ENCODE measurements at regions not wholly inside any gene's neighbourhood (a gene's known extent, or its start where the extent isn't known, plus 50 kb on each side); places are given as distances from the start of the nearest gene placed in this dataset.
"Not testable (repeated sequence)": the region's sequence is repeated elsewhere in the genome, so short reads cannot be mapped to it uniquely, and the experiment has no call there.

DNA sequence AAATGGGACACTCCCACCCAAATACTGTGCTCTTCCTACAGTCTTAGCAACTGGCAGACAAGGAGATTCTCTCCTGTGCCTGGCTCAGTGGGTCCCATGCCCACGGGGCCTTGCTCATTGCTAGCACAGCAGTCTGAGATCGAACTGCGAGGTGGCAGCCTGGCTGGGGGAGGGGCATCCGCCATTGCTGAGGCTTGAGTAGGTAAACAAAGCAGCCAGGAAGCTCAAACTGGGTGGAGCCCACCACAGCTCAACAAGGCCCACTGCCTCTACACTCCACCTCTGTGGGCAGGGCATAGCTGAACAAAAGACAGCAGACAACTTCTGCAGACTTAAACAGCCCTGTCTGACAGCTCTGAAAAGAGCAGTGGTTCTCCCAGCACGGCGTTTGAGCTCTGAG, 174.8 kb downstream of the COL12A1 start:
- DNase-seq, result not testable (repeated sequence)

DNA sequence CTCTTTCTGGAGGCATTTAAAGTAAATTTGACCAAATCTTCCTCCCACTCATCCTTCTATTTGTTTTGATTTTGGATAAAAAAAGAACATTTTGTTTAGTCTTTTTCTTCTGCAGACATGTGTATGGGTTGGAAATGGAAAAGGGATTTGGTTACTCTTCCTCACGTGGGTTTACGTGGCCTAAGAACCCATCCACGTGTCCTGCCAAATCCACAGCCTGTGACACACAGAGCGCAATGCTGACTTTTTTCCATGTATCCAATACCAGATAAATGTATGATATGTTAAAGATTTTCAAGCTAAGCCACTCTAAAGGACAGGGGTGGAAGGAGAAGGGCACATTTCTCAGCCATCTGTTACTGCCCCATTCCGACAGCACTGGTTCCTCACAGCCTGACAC, 176.5 kb downstream of the COL12A1 start:
- no peak for DNase-seq

DNA sequence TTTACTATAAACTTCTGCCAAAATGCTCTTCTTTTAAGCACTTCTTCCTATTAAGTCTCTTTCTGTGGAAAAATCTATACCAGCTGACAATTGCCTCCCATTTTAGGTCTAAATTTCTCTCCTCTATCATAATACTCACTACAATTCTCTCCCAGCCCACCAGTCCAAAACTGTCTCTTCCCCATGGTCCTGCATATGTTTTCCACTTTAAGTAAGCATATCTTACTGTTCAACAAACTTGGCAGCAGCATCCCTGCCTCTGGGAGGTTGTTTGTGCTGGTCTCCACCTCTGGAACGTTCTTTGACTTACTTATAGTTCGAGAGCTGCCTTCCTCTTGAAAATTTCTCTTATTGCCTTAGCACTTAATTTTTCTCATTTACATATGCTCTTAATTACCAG, 180.5 kb downstream of the COL12A1 start:
- no peak for DNase-seq

DNA sequence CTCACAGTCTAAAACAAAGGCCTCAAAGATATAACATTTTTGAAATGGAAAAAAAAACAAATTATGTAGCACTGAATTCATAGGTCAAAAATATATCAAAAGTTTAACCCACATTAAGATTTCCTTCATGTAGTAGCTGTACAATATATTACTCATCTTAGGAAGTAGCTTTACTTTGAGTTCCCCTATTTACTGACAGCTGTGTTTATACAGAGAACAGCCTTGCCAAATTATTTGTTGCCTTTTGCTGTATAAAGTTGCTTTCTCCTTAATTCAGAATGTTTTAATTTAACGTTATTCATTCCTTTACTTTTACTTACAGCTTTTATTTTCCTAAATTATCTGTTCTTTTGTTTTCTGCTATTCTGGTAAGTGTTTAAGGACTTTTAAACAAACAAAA, 181.0 kb downstream of the COL12A1 start:
- DNase-seq, result no peak

DNA sequence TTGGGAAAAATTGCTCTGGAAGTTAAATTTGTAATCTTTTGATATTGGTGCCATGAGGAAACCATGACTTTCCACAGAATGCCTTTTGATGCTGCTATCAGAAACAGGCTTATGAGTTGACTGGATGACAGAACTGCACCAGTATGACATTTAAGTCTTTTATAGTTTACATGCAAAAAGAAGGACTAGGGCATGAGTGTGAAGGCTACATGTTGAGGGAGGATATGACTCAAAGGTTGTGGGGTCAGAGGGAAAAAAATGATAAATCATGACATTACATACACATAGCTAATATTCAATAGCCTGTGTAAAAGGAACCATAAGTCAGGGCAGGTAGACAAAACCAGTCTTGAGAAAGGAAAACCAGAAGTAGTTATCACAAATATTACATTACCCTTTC, 182.2 kb downstream of the COL12A1 start:
- DNase-seq, result no peak

DNA sequence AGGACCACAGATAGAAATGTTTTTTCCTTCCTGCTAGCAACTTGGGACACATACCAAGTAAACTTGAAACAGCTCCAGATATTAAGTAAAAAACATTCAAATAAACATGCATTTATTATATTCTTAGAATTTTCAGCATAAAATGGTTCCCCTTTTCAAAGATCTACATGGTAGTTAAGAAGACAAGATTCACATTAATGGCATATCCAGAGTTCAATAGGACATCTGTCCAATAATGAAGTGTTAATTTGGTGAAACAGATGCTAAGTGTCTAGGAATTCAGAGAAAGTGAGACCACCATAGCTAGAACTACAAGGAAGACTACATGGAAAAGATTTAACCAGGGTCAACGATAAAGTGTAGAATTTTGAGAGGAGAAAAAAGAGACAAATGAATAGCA, 184.9 kb downstream of the COL12A1 start:
- DNase-seq, result no peak

DNA sequence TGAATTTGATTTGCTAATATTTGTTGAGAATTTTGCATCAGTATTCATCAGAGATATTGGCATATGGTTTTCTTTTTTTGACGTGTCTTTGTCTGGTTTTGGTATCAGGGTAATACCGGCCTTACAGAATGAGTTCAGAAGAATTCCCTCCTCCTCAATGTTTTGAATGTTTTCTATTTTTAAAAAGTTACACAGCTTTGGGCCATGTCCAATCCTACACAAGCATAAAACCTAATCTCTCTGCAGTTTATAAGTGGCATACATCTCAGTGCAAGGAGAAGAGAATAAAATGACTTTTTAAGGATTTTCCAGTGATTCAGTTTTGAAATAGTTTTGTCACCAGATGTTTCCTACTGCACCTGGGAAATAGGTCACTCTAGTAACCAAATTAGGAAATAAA, 185.5 kb downstream of the COL12A1 start:
- no peak for DNase-seq

DNA sequence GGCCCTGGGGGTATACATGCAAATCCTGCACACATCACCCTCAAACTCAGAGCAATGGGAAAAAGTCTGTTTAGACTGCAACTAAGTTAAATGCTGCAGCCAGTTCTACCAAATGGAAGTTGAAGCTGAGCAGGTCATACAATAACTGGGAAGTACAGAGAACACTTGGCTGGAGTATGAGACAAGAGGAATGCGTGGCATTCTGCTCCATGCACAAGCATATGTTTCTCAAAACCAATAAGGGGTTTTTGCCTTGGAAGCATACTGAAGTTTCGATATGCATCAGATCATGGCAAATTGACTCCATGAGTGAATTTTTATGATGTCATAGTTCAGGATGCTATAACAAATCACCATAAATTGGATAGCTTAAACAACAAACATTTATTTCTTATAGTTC, 193.8 kb downstream of the COL12A1 start:
- no peak for DNase-seq

DNA sequence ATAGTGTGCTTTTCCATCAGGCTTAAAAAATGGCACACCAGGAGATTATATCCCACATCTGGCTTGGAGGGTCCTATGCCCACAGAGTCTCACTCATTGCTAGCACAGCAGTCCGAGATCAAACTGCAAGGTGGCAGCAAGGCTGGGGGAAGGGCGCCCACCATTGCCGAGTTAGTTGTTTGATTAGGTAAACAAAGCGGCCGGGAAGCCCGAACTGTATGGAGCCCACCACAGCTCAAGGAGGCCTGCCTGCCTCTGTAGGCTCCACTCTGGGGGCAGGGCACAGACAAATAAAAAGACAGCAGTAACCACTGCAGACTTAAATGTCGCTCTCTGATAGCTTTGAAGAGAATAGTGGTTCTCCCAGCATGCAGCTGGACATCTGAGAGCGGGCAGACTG, 201.9 kb downstream of the COL12A1 start:
- DNase-seq, result not testable (repeated sequence)

DNA sequence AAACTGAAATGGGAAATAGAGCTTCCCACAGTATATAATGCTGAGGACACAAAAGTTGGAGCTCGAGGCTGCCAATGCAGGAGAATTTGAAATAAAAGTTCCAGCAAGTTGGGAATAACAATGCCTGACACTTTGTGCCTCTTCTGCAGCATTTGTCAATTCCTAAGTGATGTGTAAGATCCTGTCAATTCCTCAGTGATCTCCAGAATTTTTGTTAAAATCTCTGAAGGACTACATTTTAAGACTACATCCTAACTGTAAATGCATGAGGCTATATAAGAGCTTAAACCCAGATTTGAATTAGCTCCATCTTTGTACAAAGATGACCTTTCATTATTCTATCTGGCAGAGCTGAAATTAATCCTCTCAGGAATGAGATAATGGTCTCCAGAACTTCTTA, 208.2 kb downstream of the COL12A1 start:
- no peak for DNase-seq

DNA sequence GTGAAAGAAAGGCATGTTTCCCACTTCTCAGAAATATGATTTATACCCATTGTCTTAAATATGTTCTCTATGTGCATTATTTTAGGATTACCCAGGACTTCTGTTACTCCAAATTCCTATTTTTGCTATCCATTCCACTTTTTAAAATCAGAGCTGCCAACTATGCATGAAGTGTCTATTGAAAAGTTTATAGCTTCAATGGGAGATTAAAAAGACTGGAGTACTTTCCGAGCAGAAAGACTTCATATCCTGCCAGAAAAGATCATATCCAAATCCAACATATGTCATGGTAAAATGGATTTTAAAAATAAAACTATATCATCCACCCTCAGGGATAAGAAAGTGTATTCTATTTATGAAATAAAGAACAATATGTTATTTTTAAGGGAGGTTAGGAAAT, 212.7 kb downstream of the COL12A1 start:
- DNase-seq, result no peak

DNA sequence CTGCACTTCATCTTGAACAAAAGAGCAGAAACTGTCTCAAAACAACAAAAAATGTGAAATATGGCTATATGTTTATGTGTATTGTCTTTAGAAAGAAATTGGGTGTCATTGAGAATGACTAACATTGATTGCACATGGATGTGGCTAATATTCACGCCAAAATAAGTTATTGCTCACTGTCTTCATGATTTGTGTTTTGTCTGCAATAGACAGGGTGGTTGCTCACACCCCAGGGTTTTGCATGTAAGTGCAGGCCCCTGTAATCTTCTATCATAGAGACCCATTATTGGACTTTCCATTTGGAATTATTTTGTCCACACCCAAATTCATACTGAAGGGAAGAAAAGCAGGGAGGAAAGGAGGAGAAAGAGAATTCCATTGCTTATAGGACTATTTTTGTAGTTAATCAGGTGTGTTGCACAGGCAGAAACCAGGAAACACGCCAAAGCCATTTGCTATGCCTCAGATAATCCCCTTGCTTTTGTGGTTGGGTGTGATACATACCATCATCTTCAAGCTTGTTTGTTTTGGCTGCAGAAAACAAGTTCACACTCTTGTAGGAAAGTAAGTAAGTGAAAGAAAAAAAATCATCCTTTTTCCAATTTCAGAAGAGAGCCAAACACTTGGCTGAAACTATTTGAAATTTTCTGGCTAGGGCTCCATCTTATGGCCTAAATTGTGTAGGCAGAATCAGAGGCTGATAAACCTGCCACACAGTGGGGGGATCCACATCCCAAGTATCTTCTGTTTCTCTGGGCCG, 214.1 kb downstream of the COL12A1 start:
- DNase-seq, result peak; percentile 54

DNA sequence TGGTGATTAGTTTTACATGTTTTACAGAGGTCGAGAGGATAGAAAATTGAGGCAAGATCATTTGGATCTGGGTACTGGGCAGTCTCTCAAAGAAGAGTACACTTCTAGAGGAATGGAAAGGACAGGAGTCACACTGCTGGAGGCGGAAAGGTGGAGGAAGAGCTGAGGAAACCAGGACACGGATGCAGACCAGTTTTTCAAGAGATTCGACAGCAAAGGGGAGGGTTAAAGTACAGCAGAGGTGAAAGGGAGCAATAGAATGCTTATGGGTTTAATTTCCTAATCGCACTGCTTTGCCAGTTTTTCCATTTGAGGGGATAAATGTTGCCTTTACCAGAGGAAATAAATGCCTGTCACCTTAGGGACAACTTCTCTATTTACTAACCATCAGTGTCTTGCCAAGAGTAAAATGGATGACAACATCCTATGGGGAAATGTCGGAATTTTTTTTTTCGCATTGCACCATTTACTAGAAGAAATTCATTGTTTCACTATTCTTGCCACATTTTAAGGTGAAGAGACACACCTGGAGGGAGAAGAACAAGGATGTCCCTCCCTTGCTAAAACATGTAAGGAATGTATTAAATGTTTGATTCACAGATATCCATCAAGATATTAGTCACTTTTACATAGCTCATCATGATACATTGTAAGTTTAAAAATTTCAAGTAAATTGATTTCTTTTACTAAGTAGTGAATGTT, 226.6 kb downstream of the COL12A1 start:
- DNase-seq, result no peak

DNA sequence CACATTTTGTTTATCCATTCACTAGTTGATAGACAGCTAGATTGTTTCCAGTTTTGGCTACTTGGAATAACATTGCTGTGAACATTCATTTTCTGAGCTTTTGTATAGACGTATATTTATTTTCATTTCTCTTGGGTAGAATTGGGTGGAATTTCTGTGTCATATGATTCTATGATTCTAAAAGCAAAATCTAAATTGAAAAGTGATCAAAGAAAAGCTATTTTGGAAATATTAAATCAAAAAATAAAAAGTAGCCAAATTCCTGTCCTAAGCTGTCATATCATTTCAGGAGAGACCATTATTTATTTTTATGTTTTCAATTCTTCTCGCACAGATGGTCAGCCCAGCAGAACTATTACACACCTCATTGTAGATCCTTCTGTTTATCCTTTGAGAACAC, 229.2 kb downstream of the COL12A1 start:
- no peak for DNase-seq

DNA sequence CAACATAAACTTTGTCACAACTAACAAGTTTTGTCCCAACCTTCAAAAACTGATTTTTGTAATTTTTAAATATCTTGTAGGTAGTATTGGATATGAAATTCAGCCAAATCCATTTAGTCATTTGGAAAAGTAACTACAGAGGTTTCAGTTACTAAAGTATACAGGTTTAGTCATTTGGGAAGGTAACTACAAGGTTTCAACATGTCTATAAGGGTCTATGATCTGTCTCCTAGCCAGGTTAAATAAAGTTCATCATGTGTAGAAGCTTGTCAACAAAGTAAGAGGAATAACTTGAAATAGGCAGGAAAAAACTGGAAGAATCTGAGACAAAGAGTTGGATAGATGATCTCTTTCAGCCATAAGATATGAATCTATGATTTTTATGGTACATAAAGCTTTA, 229.8 kb downstream of the COL12A1 start:
- no peak for DNase-seq

DNA sequence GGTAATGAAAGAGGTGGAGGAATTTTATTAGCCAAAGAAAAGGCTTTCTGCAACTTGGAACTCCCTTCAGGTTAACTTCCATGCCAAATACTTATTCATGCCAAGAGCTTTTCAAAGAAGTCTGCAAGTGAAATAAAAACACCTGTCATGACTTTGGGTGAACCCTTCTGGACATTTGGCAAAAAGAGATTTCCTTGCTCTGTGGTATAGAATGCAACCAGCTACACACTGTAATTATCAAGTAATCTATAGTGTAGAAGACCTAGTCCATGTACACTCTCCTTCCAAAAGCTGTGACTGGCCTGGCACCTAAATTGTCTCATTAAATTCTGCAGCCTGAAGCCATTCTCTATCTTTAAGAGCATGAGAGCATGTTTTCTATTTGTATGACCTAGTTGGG, 232.3 kb downstream of the COL12A1 start:
- DNase-seq, result no peak

DNA sequence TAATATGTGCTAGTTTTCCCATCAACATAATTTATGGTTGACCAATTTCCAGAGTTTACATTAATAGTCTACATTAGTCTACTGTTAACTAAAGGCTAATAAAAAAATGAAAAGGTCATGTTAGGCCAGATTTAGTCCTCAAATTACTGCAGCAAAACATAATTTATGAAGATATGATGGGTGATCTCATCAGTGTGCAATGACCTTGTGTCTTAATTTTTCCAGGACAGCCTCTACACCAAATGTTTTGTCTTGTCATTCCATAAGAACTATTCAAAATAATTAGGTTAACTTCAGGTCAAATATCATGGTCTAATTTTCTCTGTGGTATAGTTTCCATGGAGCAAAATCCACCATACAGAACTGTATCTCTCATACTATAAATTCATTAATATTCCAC, 234.2 kb downstream of the COL12A1 start:
- DNase-seq, result no peak

DNA sequence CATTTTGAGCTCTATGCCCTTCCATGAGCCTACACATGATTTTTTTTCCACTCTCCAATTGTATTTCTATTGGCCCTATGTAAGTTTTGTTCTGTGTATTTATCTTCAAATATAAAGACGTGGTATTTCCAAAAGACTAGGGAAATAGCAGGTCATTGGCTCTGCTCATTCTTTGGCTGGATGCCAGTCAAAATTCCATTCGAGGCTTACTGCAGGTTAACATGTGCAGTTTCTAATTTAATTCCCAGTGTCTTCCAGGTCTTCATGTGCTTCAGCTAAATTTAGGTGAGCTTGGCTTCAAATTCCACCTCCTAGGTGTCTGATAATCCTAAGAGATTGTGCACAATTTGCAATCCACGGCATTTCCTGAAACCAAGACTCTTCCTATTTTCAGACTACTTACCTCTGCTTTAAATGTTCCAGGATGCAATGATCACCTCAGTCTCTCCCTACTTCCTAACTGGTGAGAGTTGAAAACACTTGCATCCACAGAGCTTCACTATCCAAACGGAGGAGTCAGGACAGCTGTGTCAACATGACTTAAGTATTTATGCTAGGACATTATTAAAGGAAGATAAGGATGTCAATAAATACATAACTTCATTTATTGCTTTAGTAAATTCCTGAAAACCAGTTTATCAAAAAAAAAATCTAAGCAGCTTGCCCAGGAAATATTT, 236.1 kb downstream of the COL12A1 start:
- DNase-seq, result no peak

DNA sequence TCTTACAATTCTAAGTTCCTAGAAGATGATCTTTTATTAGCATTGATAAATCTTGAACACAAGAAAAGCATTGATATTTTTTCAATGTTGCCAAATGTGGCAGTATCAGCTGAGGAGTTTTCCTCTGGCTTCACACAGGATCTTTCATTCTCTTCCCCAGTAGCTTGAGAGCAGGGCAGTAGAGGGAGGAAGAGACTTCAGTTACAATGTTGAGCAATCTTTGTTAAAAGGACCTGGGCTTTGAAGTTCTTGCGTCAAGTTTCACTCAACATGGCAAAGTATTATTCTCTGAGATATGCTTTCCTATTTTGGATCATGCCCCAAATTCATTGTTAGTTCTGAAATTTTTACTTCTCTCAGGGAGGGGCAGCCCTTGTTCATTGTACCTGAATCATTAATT, 238.0 kb downstream of the COL12A1 start:
- DNase-seq, result no peak

DNA sequence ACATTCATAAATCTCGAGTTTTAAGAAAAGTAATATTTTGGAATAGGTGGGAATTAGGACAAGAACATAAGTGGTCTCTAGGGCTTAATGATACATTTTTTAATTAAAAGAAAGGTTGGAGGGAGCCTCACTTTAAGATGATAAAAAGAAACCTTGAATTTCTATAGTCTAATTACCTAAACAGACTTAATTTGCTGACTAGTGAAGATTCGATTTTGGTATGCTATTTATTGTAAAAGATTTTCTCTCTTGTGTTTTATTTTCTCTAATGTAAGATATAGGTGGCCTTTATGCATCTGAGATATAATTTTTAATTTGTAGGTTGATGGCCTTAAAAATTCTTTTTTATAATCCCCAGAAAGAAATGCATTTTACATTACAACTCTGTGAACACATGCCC, 239.1 kb downstream of the COL12A1 start:
- no peak for DNase-seq

DNA sequence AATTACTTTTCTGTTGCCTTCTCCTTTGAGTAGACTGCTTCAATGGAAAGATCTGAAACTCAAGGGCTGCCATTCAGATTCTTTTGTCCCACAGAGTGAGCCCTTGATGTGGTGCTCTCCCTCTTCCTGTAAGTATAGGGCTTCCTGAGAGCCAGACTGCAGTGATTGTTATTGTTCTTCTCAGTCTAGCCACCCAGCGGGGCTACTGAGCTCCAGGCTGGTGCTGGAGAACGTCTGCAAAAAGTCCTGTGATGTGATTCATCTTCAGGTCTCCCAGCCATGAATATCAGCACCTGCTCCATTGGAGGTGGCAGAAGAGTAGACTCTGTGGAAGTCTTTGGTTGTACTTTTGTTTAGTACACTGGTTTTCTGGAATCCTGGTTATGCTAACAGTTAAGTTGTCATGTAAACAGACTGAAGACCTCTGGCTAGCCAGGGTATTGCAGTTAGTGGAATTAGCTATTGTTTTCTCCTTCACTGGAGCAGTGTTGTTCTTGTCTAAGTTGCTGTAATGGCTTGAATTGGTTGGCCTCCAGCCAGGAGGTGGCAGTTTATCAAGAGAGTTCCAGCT, 240.9 kb downstream of the COL12A1 start:
- DNase-seq, result no peak

DNA sequence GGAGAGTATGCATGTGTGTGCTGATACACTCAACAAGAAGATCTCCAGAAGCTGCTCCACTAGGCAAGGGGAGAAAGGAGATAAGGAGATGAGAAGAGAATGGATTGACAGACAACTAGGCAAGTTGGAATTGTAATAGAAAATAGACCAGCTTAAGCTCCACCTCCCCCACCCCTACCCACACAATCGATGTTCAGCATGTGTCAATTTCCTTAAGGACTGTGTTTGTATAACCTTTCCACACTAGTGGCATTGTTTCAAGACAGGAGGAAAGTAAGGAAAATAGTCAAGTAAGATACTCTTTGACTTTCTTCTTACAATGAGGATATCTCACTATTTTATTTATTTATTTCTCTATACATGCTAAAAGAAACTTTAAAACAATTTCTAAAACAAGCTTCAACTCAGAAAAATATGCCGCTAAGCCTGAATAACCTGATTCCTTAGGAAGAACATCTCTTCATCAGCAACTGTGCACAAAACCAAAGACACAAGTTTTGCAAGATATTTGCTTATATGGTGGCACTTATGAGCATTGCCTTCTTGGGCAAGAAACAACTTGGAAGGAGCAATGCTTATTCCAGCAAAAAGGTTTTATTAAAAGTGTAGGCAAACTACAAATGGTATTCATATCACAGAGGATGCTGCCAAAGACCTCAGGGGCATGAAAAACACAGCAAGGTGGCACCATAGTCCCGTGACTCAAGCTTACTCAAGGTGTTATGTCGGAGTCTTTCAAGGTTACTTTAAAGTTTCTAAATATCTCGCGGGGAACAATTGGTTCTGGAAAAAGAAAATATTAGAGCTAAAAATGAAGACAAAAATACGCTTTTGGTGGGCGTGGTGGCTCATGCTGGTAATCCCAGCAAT, 249.1 kb downstream of the COL12A1 start:
- no peak for DNase-seq

DNA sequence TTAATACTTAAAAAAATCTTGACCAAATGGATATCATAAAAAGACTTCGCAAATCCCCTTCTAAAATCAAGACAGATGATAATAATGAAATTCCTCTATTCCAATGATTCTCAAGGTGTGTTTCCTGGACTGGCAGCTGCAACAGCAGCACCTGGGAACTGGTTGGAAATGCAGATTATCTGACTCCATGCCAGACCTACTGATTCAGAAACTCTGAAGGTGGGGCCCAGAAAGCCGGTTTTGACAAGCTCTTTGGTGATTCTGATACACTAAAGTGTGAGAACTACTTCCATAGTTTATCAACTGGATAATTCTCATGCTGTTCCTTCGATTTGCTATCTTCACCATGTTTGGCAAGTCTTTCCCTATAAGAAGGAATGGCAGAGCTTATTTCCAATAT, 252.1 kb downstream of the COL12A1 start:
- DNase-seq, result no peak
